ENCODE measurements at regions not wholly inside any gene's neighbourhood (a gene's known extent, or its start where the extent isn't known, plus 50 kb on each side); places are given as distances from the start of the nearest gene placed in this dataset.

DNA sequence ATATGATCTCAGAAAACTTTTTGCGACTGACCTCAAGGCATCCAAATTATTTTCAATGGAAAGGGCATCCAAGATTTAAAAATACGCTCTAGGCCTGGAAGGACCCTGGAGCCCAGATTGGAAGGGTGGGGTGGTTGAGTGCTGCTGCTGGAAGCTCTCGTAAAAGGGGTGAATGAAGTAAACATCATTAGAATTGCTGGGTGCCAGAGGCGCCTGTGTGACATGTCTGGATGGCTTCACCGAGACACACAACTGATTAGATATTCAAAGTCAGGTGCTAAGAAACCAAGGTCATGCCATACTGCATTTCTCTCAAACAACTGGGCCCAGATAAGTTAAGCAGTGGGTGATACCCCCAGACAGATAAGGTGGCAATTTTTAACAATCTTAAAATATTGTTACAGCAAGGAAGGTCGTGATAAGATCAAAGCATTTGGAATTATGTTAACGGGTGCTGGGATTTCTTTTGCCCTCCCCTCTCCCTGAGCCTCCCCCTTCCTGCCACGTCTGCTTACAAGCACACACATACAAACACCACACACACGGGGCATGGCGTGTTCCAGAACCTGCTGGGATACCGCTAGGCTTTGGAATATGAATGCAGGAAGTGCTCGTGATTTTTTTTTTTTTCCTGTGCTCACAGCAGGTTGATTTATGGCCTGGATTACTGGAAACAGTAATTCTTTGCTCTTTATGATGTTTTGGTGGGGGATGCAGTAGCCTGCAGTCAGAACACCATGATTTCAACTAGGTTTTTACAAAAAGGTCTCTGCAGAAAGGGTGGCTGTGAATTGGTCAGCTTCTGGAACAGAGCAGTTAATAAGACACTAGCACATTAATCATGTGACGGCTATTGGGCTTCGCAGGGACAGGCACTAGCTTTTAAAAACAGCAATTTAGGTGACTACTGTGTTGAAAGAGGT, 551.2 kb downstream of the QKI start:
- DNase-seq (ENCODE audit: low read depth in 1 of 2, low spot score in 1 of 2) = no peak

DNA sequence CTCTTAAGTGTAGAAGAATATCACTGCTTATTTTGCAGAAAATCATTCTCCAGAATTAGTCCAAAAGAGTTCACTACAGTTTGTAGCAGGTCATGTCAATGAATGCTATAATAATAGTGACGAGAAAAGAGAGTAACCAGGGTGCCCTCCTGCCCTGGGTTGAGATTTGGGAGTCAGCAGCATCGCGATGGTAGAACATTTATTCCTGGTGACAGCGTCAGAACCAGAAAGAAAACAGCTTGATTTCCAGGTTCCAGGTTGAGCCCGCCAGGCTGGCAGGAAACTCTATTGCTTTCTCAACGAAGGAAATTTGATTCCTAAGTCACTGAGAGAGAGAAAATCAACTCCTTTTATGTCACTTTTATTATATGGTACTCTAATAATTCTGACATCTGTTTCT, 550.3 kb downstream of the QKI start:
- no peak for DNase-seq (ENCODE audit: low read depth in 1 of 2, low spot score in 1 of 2)

DNA sequence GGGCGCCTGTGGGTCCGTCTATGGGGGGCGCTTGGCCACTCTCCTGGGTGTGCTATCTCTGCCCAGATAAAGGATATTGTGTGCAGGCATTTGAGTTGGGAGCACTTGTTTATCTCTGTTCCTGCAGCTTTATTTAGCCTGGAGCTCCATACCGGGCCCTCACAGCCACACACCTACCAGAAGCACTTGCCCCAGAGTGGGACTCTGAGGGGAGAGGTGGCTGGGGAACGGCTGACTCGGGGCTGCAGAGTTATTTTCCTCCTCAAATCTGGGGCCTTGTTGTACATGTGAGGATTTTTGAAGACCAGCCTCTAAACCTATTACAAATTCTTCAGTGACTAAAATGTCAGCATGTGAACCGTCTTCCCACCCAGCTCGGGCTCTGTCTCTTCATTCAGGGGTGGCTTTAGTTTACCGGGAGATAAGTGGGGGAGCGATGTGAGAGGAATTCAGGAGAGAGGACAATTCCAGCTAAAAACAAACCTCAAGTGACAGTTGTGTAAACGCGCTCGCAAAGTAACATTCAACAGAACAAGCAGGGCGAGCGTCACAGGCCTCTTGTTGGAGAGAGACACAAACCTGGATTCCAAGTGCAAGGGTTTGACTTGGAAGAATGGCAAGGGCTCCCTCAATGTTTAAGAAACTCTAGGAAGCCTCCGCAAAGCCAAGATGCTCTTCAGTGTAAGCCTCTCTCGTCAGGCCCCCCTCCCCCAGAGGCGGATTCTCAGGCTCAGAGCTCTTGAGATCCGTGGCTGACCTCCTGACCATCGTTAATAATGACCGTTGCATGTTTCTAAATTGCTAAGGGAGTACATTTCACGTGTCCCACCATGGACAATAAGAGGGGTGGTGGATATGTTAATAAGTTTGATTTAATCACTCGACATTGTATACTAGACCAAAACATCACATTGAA, 548.9 kb downstream of the QKI start:
- DNase-seq (ENCODE audit: low read depth in 1 of 2, low spot score in 1 of 2) = no peak

DNA sequence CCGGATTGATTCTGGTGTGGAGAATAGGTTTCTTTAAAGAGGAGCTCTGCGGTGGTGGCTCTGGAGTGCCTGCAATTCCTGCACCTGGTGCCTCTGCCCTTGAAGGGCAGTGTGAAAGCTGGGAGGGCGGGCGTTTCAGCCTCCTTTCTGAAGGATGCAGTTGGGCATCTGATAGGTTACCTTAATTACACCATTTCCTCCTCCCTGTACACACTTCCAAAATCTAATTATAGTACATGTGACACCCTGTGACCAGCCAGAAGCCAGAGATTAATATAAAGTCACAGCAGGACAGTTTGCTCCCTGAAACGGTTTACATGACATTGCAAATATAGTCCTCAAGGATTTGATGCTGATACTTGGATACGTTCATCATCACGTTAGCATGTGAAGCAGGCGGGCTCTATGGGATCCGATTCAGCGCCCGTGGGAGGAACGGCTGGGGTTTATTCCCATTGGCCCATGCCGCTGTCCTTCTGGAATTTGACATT, 548.2 kb downstream of the QKI start:
- DNase-seq (ENCODE audit: low read depth in 1 of 2, low spot score in 1 of 2) = no peak

DNA sequence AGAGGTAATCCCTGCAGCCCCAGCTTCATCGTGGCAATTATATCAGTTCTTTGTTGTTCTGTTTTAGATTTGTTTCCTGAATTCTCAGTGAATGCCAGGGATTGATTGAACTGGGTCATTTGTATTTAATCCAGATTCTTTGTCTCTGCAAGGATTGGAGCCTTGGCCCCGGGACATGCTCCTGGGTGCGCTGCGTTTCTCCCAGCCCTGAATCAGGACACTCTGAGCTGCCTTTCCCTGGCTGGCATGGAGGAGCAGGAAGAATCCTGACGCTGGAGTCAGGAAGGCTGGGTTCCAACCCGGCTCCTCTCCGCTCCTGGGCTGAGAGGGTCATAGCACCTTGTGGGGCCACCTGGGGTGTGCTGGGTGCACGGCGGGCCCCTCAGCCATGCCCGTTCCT, 545.6 kb downstream of the QKI start:
- DNase-seq (ENCODE audit: low read depth in 1 of 2, low spot score in 1 of 2) = no peak

DNA sequence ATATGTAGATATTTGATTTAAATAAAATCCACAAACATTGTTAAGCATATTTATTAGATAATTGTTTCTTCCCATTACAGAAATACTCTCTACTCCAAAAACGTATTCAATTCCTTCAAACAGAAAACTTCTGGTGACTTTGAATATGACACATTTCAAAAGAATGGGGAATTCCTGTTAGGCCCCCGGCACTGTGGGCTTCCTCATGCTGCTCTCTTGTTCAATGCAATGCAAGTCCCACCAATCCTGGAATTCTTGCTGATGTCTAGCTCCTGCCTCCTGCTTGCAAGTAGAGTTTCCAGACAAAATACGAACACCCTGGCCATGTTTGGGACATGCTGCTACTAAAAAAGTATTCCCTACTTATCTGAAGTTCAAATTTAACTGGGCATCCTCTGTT, 544.1 kb downstream of the QKI start:
- no peak for DNase-seq (ENCODE audit: low read depth in 1 of 2, low spot score in 1 of 2)

DNA sequence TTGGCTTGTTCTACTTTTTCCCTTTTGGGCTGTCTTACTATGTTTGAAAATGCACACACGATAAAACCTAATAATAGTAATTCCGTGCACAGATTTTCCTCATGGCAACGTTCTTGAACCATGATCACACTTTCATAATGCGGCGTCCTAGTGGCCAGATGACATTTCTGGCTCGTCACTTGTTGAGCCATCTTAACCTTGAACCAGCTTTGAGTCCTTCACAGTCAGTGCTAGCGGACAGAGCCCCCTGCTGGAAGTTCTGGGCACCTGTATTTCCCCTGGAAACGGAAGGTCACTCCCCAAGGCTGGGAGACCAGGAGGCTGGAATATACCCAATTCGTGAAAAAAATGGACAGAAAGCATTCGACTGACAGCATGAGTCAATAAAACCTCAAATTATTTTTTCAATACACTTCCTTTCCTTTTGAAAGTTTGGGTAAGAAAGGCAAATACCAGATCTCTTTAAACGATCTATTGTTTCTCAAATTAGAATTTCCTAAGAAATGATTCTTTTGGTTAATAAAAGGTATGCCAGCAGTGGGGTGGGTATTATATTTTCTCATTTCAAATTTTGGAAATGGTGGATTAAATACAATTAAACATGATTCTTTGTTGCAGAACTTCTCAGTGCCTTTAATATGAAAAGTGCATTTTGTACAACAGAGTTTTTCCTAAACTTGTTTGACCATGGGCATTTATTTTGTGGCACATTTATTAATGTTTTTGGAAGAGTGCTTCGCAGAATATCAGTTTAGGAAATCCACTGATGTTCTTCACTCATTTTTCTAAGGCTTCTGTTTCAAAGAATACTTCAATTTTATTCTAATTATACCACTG, 542.3 kb downstream of the QKI start:
- peak; percentile 21 to 33 for DNase-seq (ENCODE audit: low read depth in 1 of 2, low spot score in 1 of 2)

DNA sequence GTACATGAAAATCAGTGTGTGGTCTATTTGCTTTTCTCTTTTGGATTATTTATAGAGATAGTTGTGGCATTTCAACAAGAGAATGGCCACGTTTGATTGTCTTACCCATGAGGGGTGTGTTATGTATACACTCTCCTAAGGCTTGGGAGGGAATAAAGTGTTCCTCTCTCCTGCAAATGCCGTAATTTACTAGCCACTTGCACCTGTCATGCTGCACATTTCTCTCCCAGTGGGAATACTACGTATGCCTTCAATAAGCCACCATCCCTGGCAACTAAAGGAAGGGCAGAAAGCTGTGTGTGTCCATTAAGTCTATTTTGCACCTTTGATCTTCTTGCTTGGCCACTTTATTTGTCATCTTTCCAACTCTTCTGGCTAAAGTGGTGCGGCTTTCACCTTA, 541.2 kb downstream of the QKI start:
- no peak for DNase-seq (ENCODE audit: low read depth in 1 of 2, low spot score in 1 of 2)

DNA sequence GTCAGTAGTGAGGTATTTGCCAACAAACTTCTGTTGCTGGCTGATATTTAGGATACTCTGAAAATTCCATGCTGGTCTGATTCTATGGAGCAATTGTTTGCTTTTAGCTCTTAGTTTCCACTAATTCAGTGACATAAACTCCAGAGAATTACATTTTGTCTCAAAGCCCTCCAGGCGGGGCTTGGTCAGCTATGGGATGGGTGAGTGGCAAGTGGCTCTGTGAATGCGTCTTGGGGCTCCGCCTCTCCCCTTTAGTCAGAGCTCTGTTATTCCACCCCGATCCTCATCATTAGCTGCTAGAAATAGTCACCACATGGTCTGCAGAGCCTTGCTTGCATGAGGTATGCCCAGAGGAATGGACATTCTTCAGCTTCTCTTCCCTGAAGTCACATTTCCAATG, 540.6 kb downstream of the QKI start:
- DNase-seq (ENCODE audit: low read depth in 1 of 2, low spot score in 1 of 2) = no peak

DNA sequence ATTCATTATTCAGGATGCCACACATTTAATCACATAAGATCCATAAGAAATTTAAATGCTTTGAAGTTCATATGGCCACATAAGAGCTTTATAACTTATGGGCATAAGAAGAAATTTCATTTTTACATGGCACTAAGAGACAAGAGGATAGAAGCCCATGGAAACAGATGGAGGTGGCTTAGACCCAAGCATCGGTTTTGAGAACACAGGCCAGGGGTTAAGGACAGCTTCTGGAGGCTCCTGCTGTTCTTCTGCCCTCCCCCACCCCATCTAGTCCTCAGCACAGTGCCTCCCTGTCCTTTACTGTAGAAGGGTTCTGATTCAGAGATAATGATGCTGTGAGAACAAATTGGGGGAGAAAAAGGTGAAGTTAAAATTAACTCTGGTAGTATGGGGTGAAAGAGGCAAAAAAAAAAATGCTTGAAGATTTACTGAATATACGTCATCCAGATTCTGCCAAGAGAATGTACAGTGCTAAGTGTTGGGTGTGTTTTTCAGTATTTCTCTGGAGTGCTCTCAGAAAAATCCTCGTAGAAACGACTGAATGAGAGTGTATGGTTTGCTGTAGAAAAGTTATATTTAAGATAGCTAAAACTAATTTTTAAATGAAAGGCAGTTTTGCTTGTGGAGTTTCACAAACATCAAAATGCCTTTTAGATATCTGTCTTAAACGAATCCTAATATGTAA, 539.7 kb downstream of the QKI start:
- no peak for DNase-seq (ENCODE audit: low read depth in 1 of 2, low spot score in 1 of 2)

DNA sequence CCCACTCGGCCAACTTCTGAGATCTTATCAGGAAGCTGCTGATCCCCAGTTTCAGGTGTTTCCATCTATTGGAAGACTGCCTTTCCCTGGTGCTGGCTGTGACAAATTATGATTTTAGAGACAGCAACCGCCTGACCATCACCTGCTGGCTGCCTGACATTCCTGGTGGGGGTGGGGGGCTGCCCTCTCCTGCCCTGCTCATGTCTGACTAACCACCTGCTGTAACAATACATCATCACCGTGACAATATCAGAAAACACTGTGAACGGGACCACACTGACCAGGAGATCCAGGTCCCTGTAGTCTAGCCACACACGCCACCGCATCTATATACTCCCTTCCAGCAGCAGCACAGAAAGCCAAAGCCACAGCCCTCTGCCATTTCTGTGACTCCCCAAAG, 537.5 kb downstream of the QKI start:
- no peak for DNase-seq (ENCODE audit: low read depth in 1 of 2, low spot score in 1 of 2)

DNA sequence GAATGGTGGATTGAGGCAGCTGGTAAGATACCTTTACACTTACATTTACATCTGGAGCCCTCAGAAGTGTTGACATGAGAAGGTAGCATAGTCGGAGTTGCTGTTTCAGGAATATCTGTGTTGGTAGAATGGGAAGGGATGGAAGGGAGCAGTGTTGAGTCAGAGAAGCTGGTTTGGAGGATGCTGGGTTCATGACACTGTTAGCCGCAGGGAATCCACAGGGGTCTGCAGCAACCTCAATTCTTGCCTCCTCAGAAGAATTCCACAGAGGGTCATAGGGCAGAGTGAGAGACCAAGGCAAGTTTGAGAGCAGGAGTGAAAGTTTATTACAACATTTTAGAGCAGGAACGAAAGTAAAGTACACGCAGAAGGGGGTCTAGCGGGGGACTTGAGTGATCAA, 536.8 kb downstream of the QKI start:
- no peak for DNase-seq (ENCODE audit: low read depth in 1 of 2, low spot score in 1 of 2)

DNA sequence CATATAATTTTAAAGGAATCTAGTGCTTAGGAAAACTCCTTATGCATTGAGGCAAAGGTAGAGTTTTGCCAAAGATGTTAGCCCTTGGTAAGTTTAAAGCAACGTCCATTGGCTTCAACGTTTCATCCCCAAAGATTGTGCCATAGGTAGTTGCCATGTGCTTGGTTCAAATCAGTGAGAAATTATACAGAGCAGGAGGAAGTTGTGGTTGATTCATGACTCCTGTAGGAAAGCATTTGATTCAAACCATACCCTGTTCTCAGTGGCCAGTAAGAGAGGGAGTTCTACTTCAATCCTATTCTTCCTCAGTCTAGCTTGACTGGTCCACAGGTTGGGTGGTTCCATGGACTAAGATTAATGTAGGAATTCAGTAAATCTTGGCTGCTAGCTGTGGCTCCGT, 535.6 kb downstream of the QKI start:
- no peak for DNase-seq (ENCODE audit: low read depth in 1 of 2, low spot score in 1 of 2)

DNA sequence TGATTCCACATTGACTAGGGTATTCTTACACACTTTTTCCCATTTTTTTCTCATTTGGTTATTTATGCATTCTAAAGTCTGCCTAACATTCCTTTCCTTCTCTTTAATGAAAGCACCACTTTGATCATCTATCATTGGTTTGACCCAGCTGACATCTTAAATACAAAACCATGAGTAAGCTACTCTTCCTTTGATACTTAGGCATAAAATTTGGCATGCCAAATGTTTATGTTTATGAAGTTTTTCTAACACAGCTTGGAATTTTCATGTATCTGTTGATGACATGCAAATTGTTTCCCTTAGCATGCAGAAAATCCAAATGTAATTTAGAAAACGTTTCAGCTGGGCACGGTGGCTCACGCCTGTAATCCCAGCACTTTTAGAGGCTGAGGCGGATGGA, 534.9 kb downstream of the QKI start:
- no peak for DNase-seq (ENCODE audit: low read depth in 1 of 2, low spot score in 1 of 2)

DNA sequence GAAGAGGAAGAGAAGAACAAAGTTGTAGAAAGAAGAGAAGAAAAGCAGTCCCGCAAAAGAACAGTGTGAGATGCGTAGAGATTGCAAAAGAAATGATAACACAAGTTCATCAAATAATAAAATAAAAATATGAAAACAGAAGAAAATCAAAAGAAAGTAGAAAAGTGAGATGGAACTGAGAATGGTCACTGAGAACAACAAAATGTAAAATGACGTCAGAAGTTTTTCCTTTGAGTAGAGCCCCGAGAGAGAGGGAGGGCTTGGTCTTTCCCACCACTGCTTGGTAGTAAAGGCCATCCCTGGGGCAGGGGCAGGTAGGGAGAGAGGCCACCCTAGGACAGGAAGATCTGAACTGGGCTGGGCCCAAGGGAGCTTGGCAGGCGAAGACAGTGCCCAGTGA, 533.7 kb downstream of the QKI start:
- DNase-seq (ENCODE audit: low read depth in 1 of 2, low spot score in 1 of 2) = no peak

DNA sequence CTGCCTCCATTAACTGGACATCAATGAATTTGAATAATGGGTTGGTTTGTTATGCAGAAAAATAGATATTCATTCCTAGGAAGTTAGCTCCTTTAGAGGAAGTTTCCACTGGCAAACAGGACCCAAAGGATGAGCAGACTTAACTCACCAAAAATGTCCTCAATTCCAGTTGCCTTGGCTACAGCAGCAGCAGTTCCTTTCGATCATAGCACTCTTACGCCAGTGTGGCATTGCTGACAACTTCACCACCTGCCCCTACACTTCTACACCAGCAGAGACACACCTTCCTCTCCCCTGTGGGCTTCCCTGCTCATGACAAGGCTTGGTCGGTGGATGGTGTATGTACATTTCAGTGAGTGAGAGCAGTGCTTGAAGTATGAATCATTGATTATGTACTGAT, 532.8 kb downstream of the QKI start:
- DNase-seq (ENCODE audit: low read depth in 1 of 2, low spot score in 1 of 2) = no peak

DNA sequence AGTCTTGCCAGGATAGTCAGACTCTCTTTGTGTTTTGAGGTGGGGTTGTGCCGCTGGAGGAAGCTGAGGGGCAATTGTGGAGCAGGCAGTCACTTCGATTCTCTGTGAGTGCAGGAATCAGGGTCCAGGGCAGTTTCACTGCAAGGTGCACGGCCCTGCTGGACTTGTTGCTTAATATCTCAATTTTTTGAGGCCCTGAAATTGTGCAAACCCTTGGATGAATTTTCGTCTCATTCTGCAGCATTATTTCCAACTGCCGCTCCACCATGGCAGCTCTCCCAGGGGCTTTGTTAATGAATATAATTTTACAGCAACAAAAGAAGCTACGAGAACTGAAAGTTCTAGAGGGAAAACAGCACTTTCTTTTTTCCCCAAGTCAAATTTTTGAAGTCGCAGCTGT, 531.9 kb downstream of the QKI start:
- DNase-seq (ENCODE audit: low read depth in 1 of 2, low spot score in 1 of 2) = no peak

DNA sequence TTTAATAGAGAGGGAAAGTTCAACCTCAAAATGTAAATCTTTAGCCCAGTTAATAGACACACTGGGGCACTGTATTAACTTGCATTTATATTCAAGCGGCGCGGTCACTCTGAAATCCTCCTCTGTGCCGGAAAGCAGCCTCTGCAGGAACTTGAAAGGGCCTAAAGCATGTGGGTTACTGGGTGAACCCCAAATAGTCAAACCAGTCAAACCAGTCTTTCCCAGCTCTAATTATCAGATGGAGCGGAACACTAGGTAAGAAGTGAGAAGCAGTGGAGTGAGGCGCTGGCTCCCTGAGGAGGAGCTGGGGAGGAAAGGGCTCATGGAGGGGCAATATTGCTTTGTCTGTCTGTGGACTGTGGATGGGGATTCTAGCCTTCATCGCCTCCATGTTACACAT, 531.3 kb downstream of the QKI start:
- DNase-seq (ENCODE audit: low read depth in 1 of 2, low spot score in 1 of 2) = no peak

DNA sequence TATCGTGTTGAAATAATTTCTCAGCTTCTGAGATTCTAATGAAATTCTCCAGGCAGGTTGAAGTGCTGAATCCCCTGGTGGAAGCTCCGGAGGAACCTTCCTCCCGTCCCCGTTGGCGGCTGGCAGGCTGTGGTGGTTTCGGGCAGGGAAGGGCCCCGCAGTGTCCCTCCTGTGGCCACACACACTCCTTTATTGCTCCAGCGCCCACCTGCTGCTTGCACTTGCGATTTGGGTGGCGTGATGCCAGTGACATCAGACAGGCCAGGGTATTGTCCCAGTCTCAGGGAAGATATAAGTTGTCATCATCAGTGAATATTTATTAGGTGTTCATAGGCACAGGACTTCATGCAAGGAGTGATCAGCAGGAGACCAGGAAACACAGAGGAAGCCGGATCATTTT, 530.4 kb downstream of the QKI start:
- no peak for DNase-seq (ENCODE audit: low read depth in 1 of 2, low spot score in 1 of 2)

DNA sequence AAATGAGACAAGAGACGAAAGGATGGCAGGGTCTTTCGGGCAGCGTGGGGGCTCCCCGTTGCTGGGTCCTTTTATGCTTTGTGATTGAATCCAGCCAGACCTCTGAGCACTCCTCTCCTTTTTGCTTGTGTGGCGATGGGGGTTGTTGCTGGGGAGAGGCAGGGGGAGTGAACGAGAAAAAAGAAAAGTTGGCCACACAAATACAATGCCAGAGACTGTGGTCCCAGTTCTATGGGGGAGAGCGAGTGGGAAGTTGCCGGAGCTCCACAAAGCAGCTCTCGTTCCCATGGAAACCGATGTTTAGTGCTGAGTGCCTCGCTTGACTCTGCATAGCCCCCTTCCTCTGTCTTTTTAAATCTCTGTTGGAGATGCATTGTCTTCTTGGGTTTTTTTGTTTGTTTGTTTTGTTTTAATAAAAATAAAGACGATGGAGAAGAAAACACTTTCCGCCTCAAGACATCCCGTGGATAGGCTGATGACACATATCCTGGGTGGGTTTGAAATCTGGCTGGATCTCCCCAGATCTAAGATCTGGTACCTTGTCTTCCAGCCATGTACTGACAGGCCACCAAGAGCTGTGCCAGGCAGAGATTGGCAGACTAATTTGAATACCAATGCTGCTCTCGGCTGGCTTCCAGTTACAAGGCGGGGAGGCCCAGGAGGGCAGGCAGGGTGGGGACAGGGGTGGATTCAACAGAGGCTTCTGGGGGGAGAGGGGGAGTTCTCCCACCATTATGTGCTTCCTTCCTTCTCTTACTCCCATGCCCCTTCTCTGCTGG, 529.3 kb downstream of the QKI start:
- DNase-seq (ENCODE audit: low read depth in 1 of 2, low spot score in 1 of 2) = no peak

All from activated CD4-positive, alpha-beta T cell treated with anti-CD3 and anti-CD28 coated beads, Interleukin-2, amount 50 U/mL, for 24 hours (primary cell).